CD14-positive monocyte (primary cell): ENCODE measurements at regions not wholly inside any gene's neighbourhood (a gene's known extent, or its start where the extent isn't known, plus 50 kb on each side); places are given as distances from the start of the nearest gene placed in this dataset.

Experiments used
- DNase-seq, 3 donors: peaks; one replicate each; pipeline ENCODE4 v3.0.0-alpha.2; 2011 to 2022
- H2AFZ ChIP-seq: 2 replicates; pipeline ENCODE4 v1.6.0; 2012; ENCODE audit warnings: mild to moderate bottlenecking, low read depth, low read length, inconsistent platforms; ENCODE audit not compliant: insufficient read depth, poor library complexity, severe bottlenecking
- H3K27ac ChIP-seq, 2 donors: 1 replicate in 1 of 2; 2 replicates in 1 of 2; pipeline ENCODE4 v1.5.1; 2012 to 2013; ENCODE audit warnings: low read length in 2 of 2, control low read depth in 1 of 2, inconsistent platforms in 1 of 2, low read depth in 1 of 2, mild to moderate bottlenecking in 1 of 2
- H3K27me3 ChIP-seq, 2 donors: one replicate each; pipeline versions ENCODE4 v1.6.0 to v1.6.1; 2011 to 2013; ENCODE audit warnings: low read length in 2 of 2; ENCODE audit not compliant: control insufficient read depth in 2 of 2, insufficient read depth in 2 of 2
- H3K36me3 ChIP-seq, 2 donors: replicated peaks in 1 of 2; 1 replicate in 1 of 2; 2 replicates in 1 of 2; pipeline versions ENCODE4 v1.5.1 to v1.6.1; 2012 to 2013; ENCODE audit warnings: low read length in 2 of 2, control low read depth in 1 of 2, inconsistent platforms in 1 of 2, mild to moderate bottlenecking in 1 of 2; ENCODE audit not compliant: insufficient read depth in 2 of 2, control insufficient read depth in 1 of 2
- H3K4me1 ChIP-seq, 2 donors: 1 replicate in 1 of 2; 2 replicates in 1 of 2; pipeline versions ENCODE4 v1.5.1 to v1.6.1; 2012 to 2013; ENCODE audit warnings: low read length in 2 of 2, control low read depth in 1 of 2, inconsistent platforms in 1 of 2, mild to moderate bottlenecking in 1 of 2, moderate library complexity in 1 of 2; ENCODE audit not compliant: insufficient read depth in 2 of 2, control insufficient read depth in 1 of 2
- H3K4me2 ChIP-seq: replicated peaks from 2 replicates; pipeline ENCODE3; 2012; ENCODE audit warnings: low read length, moderate library complexity, mild to moderate bottlenecking; ENCODE audit not compliant: poor library complexity, severe bottlenecking; ENCODE audit errors: extremely low read depth
- H3K4me3 ChIP-seq, 3 experiments: fragments of 200-600 bp in 1 of 3; sonication (generic) in 1 of 3; replicated peaks in 1 of 3; 1 replicate in 2 of 3; 2 replicates in 1 of 3; pipeline ENCODE4 v1.5.1; 2011 to 2013; ENCODE audit warnings: low read length in 3 of 3, mild to moderate bottlenecking in 3 of 3, control low read depth in 2 of 3, low read depth in 2 of 3, inconsistent platforms in 1 of 3, moderate library complexity in 1 of 3
- H3K79me2 ChIP-seq: 2 replicates; pipeline ENCODE4 v1.6.0; 2012; ENCODE audit warnings: mild to moderate bottlenecking, control low read depth, inconsistent platforms, low read length, moderate library complexity; ENCODE audit not compliant: insufficient read depth
- H3K9ac ChIP-seq: 2 replicates; pipeline ENCODE4 v1.6.0; 2017; ENCODE audit warnings: low read length, mild to moderate bottlenecking; ENCODE audit not compliant: insufficient read depth, poor library complexity, severe bottlenecking
- H3K9me3 ChIP-seq, 2 donors: replicated peaks in 1 of 2; 1 replicate in 1 of 2; 2 replicates in 1 of 2; pipeline versions ENCODE4 v1.5.1 to v1.6.1; 2012 to 2013; ENCODE audit warnings: low read length in 2 of 2, control low read depth in 1 of 2; ENCODE audit not compliant: control insufficient read depth in 1 of 2, insufficient read depth in 1 of 2
- H4K20me1 ChIP-seq: 2 replicates; pipeline ENCODE4 v1.6.0; 2012; ENCODE audit warnings: mild to moderate bottlenecking, low read length, control low read depth, moderate library complexity; ENCODE audit not compliant: insufficient read depth
- H3K27ac Mint-ChIP-seq, 7 donors: one replicate each; pipeline ENCODE4 v1.8.0; 2020; ENCODE audit warnings: mild to moderate bottlenecking in 7 of 7, mixed read lengths in 7 of 7, moderate library complexity in 6 of 7, inconsistent platforms in 2 of 7
- H3K27me3 Mint-ChIP-seq, 3 donors: one replicate each; pipeline ENCODE4 v1.8.0; 2021 to 2022; ENCODE audit warnings: low read depth in 3 of 3, mild to moderate bottlenecking in 3 of 3, mixed read lengths in 3 of 3, moderate library complexity in 3 of 3, inconsistent platforms in 1 of 3
- H3K36me3 Mint-ChIP-seq, 2 donors: one replicate each; pipeline ENCODE4 v1.8.0; 2020; ENCODE audit warnings: mixed read lengths in 2 of 2, inconsistent platforms in 1 of 2, mild to moderate bottlenecking in 1 of 2
- H3K4me1 Mint-ChIP-seq: one replicate; pipeline ENCODE4 v1.8.0; 2020; ENCODE audit warnings: mild to moderate bottlenecking, mixed read lengths
- H3K4me3 Mint-ChIP-seq, 2 donors: one replicate each; pipeline ENCODE4 v1.8.0; 2020; ENCODE audit warnings: mild to moderate bottlenecking in 2 of 2, mixed read lengths in 2 of 2, moderate library complexity in 1 of 2
- H3K9me3 Mint-ChIP-seq, 7 donors: one replicate each; pipeline ENCODE4 v1.8.0; 2020 to 2022; ENCODE audit warnings: mixed read lengths in 7 of 7, mild to moderate bottlenecking in 6 of 7, moderate library complexity in 6 of 7, inconsistent platforms in 2 of 7
- CTCF ChIP-seq: fragments of 200-600 bp; IDR thresholded peaks from one replicate; pipeline ENCODE4 v1.8.0; 2022; ENCODE audit warnings: antibody characterized with exemption, mild to moderate bottlenecking
- WGBS: methylation state at CpG from one replicate; pipeline ENCODE4 v1.1.5; 2013; ENCODE audit warnings: missing lambda C conversion rate; ENCODE audit not compliant: insufficient coverage; 5-methylcytosine and 5-hydroxymethylcytosine counted together
- intact Hi-C, 2 donors: fragments of 100-400 bp; cut with micrococcal nuclease; formaldehyde crosslinking; loops; one replicate each; pipeline versions ENCODE4 v1.15.0 to v1.15.1; 2023

GRCh38 chr13:88112526-88112925 is 441.4 kb downstream of the SLITRK5 start:
- no peaks in the 10 kb centered on the region for H3K36me3 ChIP-seq
- no peaks in the 10 kb centered on the region for H3K27me3 ChIP-seq
- H3K27me3 Mint-ChIP-seq = no peaks in the 10 kb centered on the region
- no peak overlapping the region for H3K9ac ChIP-seq
- H3K4me2 ChIP-seq = no peak overlapping the region
- no CpG with 5 or more reads among the region's 3 CpGs for WGBS
- intact Hi-C loops = no loop called here
- H3K36me3 Mint-ChIP-seq = no peaks in the 10 kb centered on the region
- H3K79me2 ChIP-seq = no peaks in the 10 kb centered on the region
- H2AFZ ChIP-seq = no peak overlapping the region
- DNase-seq = no peak
- no peaks in the 10 kb centered on the region for H4K20me1 ChIP-seq
- no peaks in the 10 kb centered on the region for H3K9me3 Mint-ChIP-seq
- no peak overlapping the region for H3K4me3 ChIP-seq
- H3K27ac ChIP-seq = no peak overlapping the region
- no peaks in the 10 kb centered on the region for H3K4me1 ChIP-seq
- no peak overlapping the region for H3K27ac Mint-ChIP-seq
- no peak for TF ChIP-seq CTCF
- H3K9me3 ChIP-seq = no peaks in the 10 kb centered on the region
- H3K4me1 Mint-ChIP-seq = peaks cover 6% of the 10 kb centered on the region
- H3K4me3 Mint-ChIP-seq = no peak overlapping the region

- Mint-ChIP-seq H3K27ac (no peak overlapping the region), H3K4me3 (no peak overlapping the region), H3K36me3 (no peaks in the 10 kb centered on the region), H3K9me3 (peaks cover 0 to 6% (median 0%) of the 10 kb centered on the region in 7 donors), H3K27me3 (no peaks in the 10 kb centered on the region), H3K4me1 (peaks cover 6% of the 10 kb centered on the region)
- Histone ChIP-seq H3K4me3 (no peak overlapping the region), H3K9ac (no peak overlapping the region), H3K79me2 (no peaks in the 10 kb centered on the region), H3K9me3 (no peaks in the 10 kb centered on the region), H4K20me1 (no peaks in the 10 kb centered on the region), H3K4me1 (no peaks in the 10 kb centered on the region), H3K4me2 (no peak overlapping the region), H3K36me3 (no peaks in the 10 kb centered on the region), H3K27me3 (no peaks in the 10 kb centered on the region), H2AFZ (no peak overlapping the region), H3K27ac (no peak overlapping the region)
- intact Hi-C loops = no loop called here
- DNase-seq = no peak
- no CpG with 5 or more reads among the region's 2 CpGs for WGBS
- TF ChIP-seq CTCF = no peak
Measured at GRCh38 chr13:88115976-88116375, 444.8 kb downstream of the SLITRK5 start.
